Femur (tissue), 1 donor: ENCODE measurements at regions not wholly inside any gene's neighbourhood (a gene's known extent, or its start where the extent isn't known, plus 50 kb on each side); places are given as distances from the start of the nearest gene placed in this dataset.

Experiments
- DNase-seq: peaks from one replicate; pipeline ENCODE4 v3.0.0-alpha.2; 2017

GRCh38 chr20:7358670-7359069 is 581.6 kb downstream of the HAO1 start:
- no peak for DNase-seq

GRCh38 chr20:7359739-7360138 is 580.5 kb downstream of the HAO1 start:
- no peak for DNase-seq

GRCh38 chr20:7361321-7361720 is 578.9 kb downstream of the HAO1 start:
- DNase-seq, result no peak

- DNase-seq, result no peak
Measured at GRCh38 chr20:7361931-7362330, 578.3 kb downstream of the HAO1 start.

- no peak for DNase-seq
Measured at GRCh38 chr20:7362601-7363000, 577.7 kb downstream of the HAO1 start.

- no peak for DNase-seq
Measured at GRCh38 chr20:7366189-7366588, 574.1 kb downstream of the HAO1 start.

GRCh38 chr20:7371518-7372163 is 568.6 kb downstream of the HAO1 start:
- DNase-seq, result no peak

- DNase-seq, result no peak
Measured at GRCh38 chr20:7375905-7376304, 564.4 kb downstream of the HAO1 start.

GRCh38 chr20:7378864-7379605 is 561.2 kb downstream of the HAO1 start:
- no peak for DNase-seq

GRCh38 chr20:7379621-7380220 is 560.5 kb downstream of the HAO1 start:
- no peak for DNase-seq

GRCh38 chr20:7383216-7383615 is 557.0 kb downstream of the HAO1 start:
- no peak for DNase-seq

GRCh38 chr20:7387638-7388193 is 552.5 kb downstream of the HAO1 start:
- no peak for DNase-seq

GRCh38 chr20:7389216-7389615 is 551.0 kb downstream of the HAO1 start:
- no peak for DNase-seq

- no peak for DNase-seq
Measured at GRCh38 chr20:7392542-7393206, 547.6 kb downstream of the HAO1 start.

- DNase-seq, result no peak
Measured at GRCh38 chr20:7399114-7399513, 541.1 kb downstream of the HAO1 start.

GRCh38 chr20:7399575-7399974 is 540.7 kb downstream of the HAO1 start:
- DNase-seq, result no peak

GRCh38 chr20:7406671-7407070 is 533.6 kb downstream of the HAO1 start:
- DNase-seq, result no peak

GRCh38 chr20:7410150-7410549 is 530.1 kb downstream of the HAO1 start:
- no peak for DNase-seq

GRCh38 chr20:7411075-7411474 is 529.2 kb downstream of the HAO1 start:
- DNase-seq, result no peak

GRCh38 chr20:7415427-7415826 is 524.8 kb downstream of the HAO1 start:
- DNase-seq, result no peak

- no peak for DNase-seq
Measured at GRCh38 chr20:7416382-7416781, 523.9 kb downstream of the HAO1 start.

GRCh38 chr20:7420345-7420744 is 519.9 kb downstream of the HAO1 start:
- no peak for DNase-seq

- DNase-seq, result no peak
Measured at GRCh38 chr20:7426890-7427496, 513.3 kb downstream of the HAO1 start.
